ENCODE measurements at regions not wholly inside any gene's neighbourhood (a gene's known extent, or its start where the extent isn't known, plus 50 kb on each side); places are given as distances from the start of the nearest gene placed in this dataset.

- DNase-seq = no peak
Measured at GRCh38 chr2:220673151-220673874, 898.8 kb downstream of the EPHA4 start.

GRCh38 chr2:220674033-220674432 is 898.1 kb downstream of the EPHA4 start:
- no peak for DNase-seq

- DNase-seq = no peak
Measured at GRCh38 chr2:220676695-220677094, 895.4 kb downstream of the EPHA4 start.

- DNase-seq = no peak
Measured at GRCh38 chr2:220678943-220679342, 893.2 kb downstream of the EPHA4 start.

- DNase-seq = no peak
Measured at GRCh38 chr2:220682616-220683015, 889.5 kb downstream of the EPHA4 start.

- DNase-seq = no peak
Measured at GRCh38 chr2:220684099-220684498, 888.0 kb downstream of the EPHA4 start.

GRCh38 chr2:220687231-220687843 is 884.8 kb downstream of the EPHA4 start:
- peak; percentile 4 to 46 for DNase-seq

GRCh38 chr2:220695397-220696279 is 876.5 kb downstream of the EPHA4 start:
- no peak for DNase-seq

GRCh38 chr2:220696280-220696669 is 875.8 kb downstream of the EPHA4 start:
- no peak for DNase-seq

- DNase-seq = no peak
Measured at GRCh38 chr2:220697011-220697410, 875.1 kb downstream of the EPHA4 start.

GRCh38 chr2:220701115-220701514 is 871.0 kb downstream of the EPHA4 start:
- no peak for DNase-seq

- no peak for DNase-seq
Measured at GRCh38 chr2:220703279-220703678, 868.8 kb downstream of the EPHA4 start.

- no peak for DNase-seq
Measured at GRCh38 chr2:220704081-220704480, 868.0 kb downstream of the EPHA4 start.

- DNase-seq = no peak
Measured at GRCh38 chr2:220704810-220705209, 867.3 kb downstream of the EPHA4 start.

- DNase-seq = no peak
Measured at GRCh38 chr2:220705678-220706077, 866.4 kb downstream of the EPHA4 start.

- no peak for DNase-seq
Measured at GRCh38 chr2:220707261-220707660, 864.8 kb downstream of the EPHA4 start.

GRCh38 chr2:220708366-220708765 is 863.7 kb downstream of the EPHA4 start:
- DNase-seq = no peak

GRCh38 chr2:220717283-220717682 is 854.8 kb downstream of the EPHA4 start:
- no peak for DNase-seq

- DNase-seq = peak in 1 of 2 experiments; percentile 5
Measured at GRCh38 chr2:220736778-220737177, 835.3 kb downstream of the EPHA4 start.

- no peak for DNase-seq
Measured at GRCh38 chr2:220743203-220743602, 828.9 kb downstream of the EPHA4 start.

GRCh38 chr2:220744861-220745260 is 827.2 kb downstream of the EPHA4 start:
- DNase-seq = no peak

- no peak for DNase-seq
Measured at GRCh38 chr2:220745682-220746081, 826.4 kb downstream of the EPHA4 start.

GRCh38 chr2:220747736-220748135 is 824.4 kb downstream of the EPHA4 start:
- DNase-seq = no peak

Measured in NCI-H524 (cell line).